ENCODE measurements at regions not wholly inside any gene's neighbourhood (a gene's known extent, or its start where the extent isn't known, plus 50 kb on each side); places are given as distances from the start of the nearest gene placed in this dataset.

DNA sequence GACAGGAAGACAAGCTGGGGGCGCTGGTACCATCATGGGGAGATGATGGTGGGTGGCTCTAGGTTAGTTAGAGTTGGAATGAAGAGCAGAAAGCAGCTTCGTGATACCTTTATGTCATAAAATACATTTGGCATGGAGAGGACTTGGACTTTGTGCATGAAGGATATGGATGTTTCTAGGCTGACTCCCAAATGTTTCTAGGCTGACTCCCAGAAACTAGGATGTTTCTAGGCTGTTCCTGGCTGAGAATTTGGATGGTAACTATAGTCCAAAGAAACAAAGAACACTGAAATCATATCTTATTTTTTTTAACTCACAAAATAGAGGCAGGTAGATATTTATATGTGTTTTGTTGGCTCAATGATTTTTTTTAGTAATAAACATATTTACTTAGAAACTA, 89.4 kb upstream of the VPREB1 start:
- no peak for DNase-seq (ENCODE audit: low read depth)
- H3K4me3 ChIP-seq (ENCODE audit: low read length) = no peak overlapping the region
- TF ChIP-seq, protein P1, sequence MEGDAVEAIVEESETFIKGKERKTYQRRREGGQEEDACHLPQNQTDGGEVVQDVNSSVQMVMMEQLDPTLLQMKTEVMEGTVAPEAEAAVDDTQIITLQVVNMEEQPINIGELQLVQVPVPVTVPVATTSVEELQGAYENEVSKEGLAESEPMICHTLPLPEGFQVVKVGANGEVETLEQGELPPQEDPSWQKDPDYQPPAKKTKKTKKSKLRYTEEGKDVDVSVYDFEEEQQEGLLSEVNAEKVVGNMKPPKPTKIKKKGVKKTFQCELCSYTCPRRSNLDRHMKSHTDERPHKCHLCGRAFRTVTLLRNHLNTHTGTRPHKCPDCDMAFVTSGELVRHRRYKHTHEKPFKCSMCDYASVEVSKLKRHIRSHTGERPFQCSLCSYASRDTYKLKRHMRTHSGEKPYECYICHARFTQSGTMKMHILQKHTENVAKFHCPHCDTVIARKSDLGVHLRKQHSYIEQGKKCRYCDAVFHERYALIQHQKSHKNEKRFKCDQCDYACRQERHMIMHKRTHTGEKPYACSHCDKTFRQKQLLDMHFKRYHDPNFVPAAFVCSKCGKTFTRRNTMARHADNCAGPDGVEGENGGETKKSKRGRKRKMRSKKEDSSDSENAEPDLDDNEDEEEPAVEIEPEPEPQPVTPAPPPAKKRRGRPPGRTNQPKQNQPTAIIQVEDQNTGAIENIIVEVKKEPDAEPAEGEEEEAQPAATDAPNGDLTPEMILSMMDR (conservative IDR thresholded peaks at IDR 0.05; ENCODE audit: low read length) = no peak

DNA sequence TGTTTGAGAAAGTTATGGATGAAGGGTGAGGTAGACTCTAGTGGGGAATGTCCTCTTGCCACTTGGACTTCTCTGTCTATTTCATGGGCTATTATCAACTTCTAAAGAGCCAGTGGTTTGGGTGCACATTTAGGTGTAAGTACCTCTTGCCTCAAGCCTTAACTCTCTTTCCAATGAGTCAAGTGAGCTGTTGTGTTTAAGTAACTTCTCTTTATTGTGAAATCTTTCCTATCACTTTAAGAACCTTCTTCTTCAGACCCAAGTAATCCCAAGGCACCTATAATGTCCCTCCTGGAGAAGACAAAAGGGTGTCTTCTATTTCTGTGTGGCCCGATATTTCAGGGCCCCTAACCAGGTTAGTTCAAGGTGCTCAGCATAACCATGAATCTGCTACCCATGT, 90.5 kb upstream of the VPREB1 start:
- DNase-seq (ENCODE audit: low read depth) = no peak
- no peak overlapping the region for H3K4me3 ChIP-seq (ENCODE audit: low read length)
- TF ChIP-seq, protein P1 (conservative IDR thresholded peaks at IDR 0.05; ENCODE audit: low read length) = no peak

DNA sequence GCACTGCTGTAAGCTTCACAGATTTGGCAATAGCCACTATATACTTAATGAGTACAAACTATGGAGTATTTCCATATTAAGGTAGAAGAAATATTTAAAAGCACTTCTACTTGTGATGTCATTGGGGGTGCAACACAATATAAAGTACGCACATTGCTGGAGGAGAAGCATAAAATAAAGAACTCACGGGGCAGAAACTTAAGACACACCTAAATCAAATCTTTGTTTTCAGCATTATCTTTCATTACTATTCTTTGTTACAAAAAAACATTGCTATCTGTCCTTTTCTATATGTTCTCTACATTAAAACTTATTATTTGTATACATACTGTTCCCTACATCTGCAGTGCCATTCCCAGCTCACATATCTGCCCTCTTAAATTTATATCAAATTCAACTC, 93.3 kb upstream of the VPREB1 start:
- TF ChIP-seq, protein P1 (conservative IDR thresholded peaks at IDR 0.05; ENCODE audit: low read length) = no peak

DNA sequence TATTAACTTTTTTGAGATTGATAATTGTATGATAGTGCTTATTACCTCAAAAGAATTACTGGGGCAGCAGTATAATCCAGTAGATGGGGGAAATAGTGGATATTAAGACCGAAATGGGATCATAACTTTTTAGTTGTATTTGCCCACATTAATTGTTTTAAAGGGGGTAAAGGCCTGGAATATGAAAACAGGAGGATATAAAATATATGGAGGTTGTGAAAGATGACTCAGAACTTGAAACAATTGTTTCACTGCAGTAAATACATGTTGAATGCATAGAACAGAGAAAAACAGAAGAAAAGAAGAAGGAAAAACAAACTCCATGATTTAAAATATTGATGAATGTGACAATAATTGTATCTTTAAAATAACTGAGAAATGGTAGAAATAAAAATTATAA, 94.1 kb upstream of the VPREB1 start:
- DNase-seq (ENCODE audit: low read depth) = no peak
- H3K4me3 ChIP-seq (ENCODE audit: low read length) = no peak overlapping the region
- TF ChIP-seq, protein P1 (conservative IDR thresholded peaks at IDR 0.05; ENCODE audit: low read length) = no peak

More for the DNA sequence above, 93.3 kb upstream of the VPREB1 start:
- DNase-seq (ENCODE audit: low read depth) = no peak
- H3K4me3 ChIP-seq (ENCODE audit: low read length) = no peak overlapping the region

DNA sequence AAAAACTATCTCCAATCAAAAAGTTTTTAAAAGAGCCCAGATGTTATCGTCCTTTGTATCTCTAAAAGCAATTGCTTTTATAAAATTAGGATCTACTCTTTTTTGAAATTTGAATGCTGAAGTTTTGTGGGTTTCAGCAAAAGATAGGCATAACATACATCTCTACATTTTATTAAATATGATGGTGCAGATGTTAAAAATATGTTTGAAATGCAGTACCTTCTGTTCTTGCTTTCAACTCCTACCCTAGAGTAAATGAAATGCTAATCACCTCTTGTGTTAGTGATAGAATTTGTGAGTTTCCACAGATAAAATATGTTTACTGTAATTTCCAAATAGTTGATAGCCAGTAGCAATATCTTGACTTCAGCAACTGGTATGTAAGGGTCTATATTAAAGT, 95.7 kb upstream of the VPREB1 start:
- no peak overlapping the region for H3K4me3 ChIP-seq (ENCODE audit: low read length)
- TF ChIP-seq, protein P1 (conservative IDR thresholded peaks at IDR 0.05; ENCODE audit: low read length) = no peak
- DNase-seq (ENCODE audit: low read depth) = no peak

DNA sequence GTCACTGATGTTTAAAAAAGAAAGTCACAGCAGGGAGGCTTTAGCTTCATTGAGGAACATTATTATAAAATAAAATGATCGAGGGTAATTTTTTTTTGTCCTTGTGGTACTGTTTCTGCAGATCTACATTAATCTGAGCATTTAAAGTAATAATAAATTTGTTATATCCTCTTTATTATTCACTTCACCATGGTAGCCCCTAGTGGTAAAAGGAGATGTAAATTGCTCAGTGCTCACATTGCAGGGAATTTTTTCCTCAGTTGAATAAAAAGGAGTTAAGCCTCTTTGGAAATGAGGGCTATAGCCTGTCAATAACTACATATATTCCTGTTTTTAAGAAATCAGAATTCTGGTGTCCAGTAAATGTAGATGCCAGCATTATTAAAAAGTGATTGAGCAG, 99.7 kb upstream of the VPREB1 start:
- DNase-seq (ENCODE audit: low read depth) = no peak
- no peak overlapping the region for H3K4me3 ChIP-seq (ENCODE audit: low read length)
- TF ChIP-seq, protein P1 (conservative IDR thresholded peaks at IDR 0.05; ENCODE audit: low read length) = no peak

DNA sequence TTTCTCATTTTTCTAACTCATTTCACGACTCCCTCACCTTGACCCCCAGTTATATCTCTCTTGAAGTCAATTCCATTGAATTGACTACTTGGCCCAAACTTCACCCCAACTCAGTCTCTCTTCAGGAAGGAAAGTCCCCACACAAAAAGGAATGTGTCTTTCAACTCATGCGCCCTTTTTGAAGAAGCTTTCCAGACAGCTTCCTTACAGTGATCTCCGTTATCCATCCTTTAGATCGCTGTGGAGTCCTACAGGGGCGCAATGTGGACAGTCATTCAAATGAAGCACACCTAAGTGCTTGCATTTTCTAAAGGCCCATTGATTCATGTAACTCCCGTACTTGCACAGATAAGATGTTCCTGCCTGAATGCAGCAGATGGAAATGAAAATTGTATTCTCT, 101.1 kb upstream of the VPREB1 start:
- TF ChIP-seq, protein P1 (conservative IDR thresholded peaks at IDR 0.05; ENCODE audit: low read length) = no peak
- no peak overlapping the region for H3K4me3 ChIP-seq (ENCODE audit: low read length)
- no peak for DNase-seq (ENCODE audit: low read depth)
